Breast epithelium (tissue), 3 donors: ENCODE measurements at regions not wholly inside any gene's neighbourhood (a gene's known extent, or its start where the extent isn't known, plus 50 kb on each side); places are given as distances from the start of the nearest gene placed in this dataset.

ENCODE experiments used
- CTCF ChIP-seq, 3 donors: fragments of 450-650 bp; IDR thresholded peaks; one replicate each; pipeline ENCODE4 v1.5.1; 2016 to 2017; ENCODE audit warnings: antibody characterized with exemption in 3 of 3, mild to moderate bottlenecking in 3 of 3, moderate library complexity in 3 of 3
- POLR2A ChIP-seq: fragments of 450-650 bp; IDR thresholded peaks from one replicate; pipeline ENCODE4 v1.6.1; 2016; ENCODE audit warnings: antibody characterized with exemption, mild to moderate bottlenecking, moderate library complexity

- TF ChIP-seq CTCF (IDR thresholded peaks at IDR 0.05) = no peak
- TF ChIP-seq POLR2A = no peak
Measured at GRCh38 chr12:126507231-126507630, 1442.0 kb downstream of the AACS start.
